ENCODE measurements at regions not wholly inside any gene's neighbourhood (a gene's known extent, or its start where the extent isn't known, plus 50 kb on each side); places are given as distances from the start of the nearest gene placed in this dataset.

GRCh38 chr4:28277931-28278330 is 1417.3 kb downstream of the STIM2 start:
- in situ Hi-C loops (cut with MboI): no loop called here

More at GRCh38 chr4:28277931-28278330, 1417.3 kb downstream of the STIM2 start:
- no peaks in the 10 kb centered on the region for H4K20me1 ChIP-seq (ENCODE audit: control insufficient read depth, insufficient read depth)
- intact Hi-C loops (cut with micrococcal nuclease; ENCODE audit: unreplicated experiment): no loop called here
- FAIRE-seq (no peak), ATAC-seq (no peak), DNase-seq (ENCODE audit: low read depth, low spot score) (no peak)
- H2AFZ ChIP-seq (ENCODE audit: control insufficient read depth, low read depth, low read length): no peak overlapping the region
- H3K4me1 ChIP-seq (ENCODE audit: control insufficient read depth, insufficient read depth, low read length): no peaks in the 10 kb centered on the region
- H3K27ac ChIP-seq (ENCODE audit: control insufficient read depth, insufficient read depth): no peak overlapping the region
- ChIA-PET CTCF (interaction anchor here (0.8 kb wide), 1 partner anchor 52 kb away, joined by 3 read pairs; no protein-coding TSS in a partner anchor), RAD21 (ENCODE audit: unreplicated experiment) (no interaction called here), SMC1A (ENCODE audit: uncharacterized antibody, unreplicated experiment) (interaction anchor here (0.8 to 3.3 kb wide), 2 partner anchors 13 to 24 kb away, joined by 3 to 9 read pairs; no protein-coding TSS in a partner anchor), POLR2A (no interaction called here)
- TF ChIP-seq JUNB (IDR thresholded peaks at IDR 0.05) (no peak), WRNIP1 (IDR thresholded peaks at IDR 0.05; ENCODE audit: borderline replicate concordance, low read depth, low read length) (no peak), CEBPZ (IDR thresholded peaks at IDR 0.05; ENCODE audit: low read depth, low read length) (no peak), CHD1 (IDR thresholded peaks at IDR 0.05; ENCODE audit: low read depth, low read length) (no peak), CBX3 (IDR thresholded peaks at IDR 0.05; ENCODE audit: borderline replicate concordance, low read depth) (no peak), BCLAF1 (IDR thresholded peaks at IDR 0.05) (no peak), TCF12 (IDR thresholded peaks at IDR 0.05; ENCODE audit: low read depth, low read length) (no peak), IRF4 (IDR thresholded peaks at IDR 0.05; ENCODE audit: low read depth, low read length) (no peak), NBN (IDR thresholded peaks at IDR 0.05) (no peak)
- no peaks in the 10 kb centered on the region for H3K27me3 ChIP-seq (replicated peaks in 1 of 2; ENCODE audit: control insufficient read depth in 2 of 2, insufficient read depth in 2 of 2, low read length in 1 of 2)
- BruUV-seq (replicated peaks): no TSS peak
- no peaks in the 10 kb centered on the region for H3K9me3 ChIP-seq (replicated peaks; ENCODE audit: control insufficient read depth, insufficient read depth, low read length)
- H3K9ac ChIP-seq (ENCODE audit: control insufficient read depth, insufficient read depth, low read length): no peak overlapping the region
- H3K79me2 ChIP-seq (ENCODE audit: control insufficient read depth, insufficient read depth, low read length): no peaks in the 10 kb centered on the region
- H3K4me2 ChIP-seq (ENCODE audit: control insufficient read depth, insufficient read depth): no peak overlapping the region
- H3K36me3 ChIP-seq (ENCODE audit: control insufficient read depth in 2 of 2, insufficient read depth in 2 of 2, low read length in 1 of 2): no peaks in the 10 kb centered on the region
- no peak overlapping the region for H3K4me3 ChIP-seq

All from GM12878 (cell line).